H1 (cell line): ENCODE measurements at regions not wholly inside any gene's neighbourhood (a gene's known extent, or its start where the extent isn't known, plus 50 kb on each side); places are given as distances from the start of the nearest gene placed in this dataset.

Source experiments
- BCL11A ChIP-seq, 2 experiments: IDR thresholded peaks; one replicate each; pipeline ENCODE4 v1.6.1; 2011; ENCODE audit warnings: low read depth in 2 of 2, low read length in 2 of 2, mild to moderate bottlenecking in 2 of 2
- CHD1 ChIP-seq: IDR thresholded peaks from 2 replicates; pipeline ENCODE4 v1.6.1; 2012; ENCODE audit warnings: low read depth, low read length, improper control_type of control experiment
- E2F6 ChIP-seq: IDR thresholded peaks from 2 replicates; pipeline ENCODE4 v1.6.1; 2012; ENCODE audit warnings: inconsistent platforms
- SIRT6 ChIP-seq: IDR thresholded peaks from one replicate; pipeline ENCODE4 v1.7.1; 2012; ENCODE audit warnings: low read length, inconsistent platforms
- SP1 ChIP-seq: IDR thresholded peaks from 2 replicates; pipeline ENCODE4 v1.6.1; 2011; ENCODE audit warnings: low read depth, low read length
- SUZ12 ChIP-seq: fragments of 200-600 bp; sonication (generic); IDR thresholded peaks from 2 replicates; pipeline ENCODE4 v1.6.1; 2012; ENCODE audit warnings: mild to moderate bottlenecking, inconsistent platforms, low read length, moderate library complexity, mixed read lengths
- TAF7 ChIP-seq: optimal IDR thresholded peaks from 2 replicates; pipeline ENCODE3; 2011; ENCODE audit warnings: low read depth, mild to moderate bottlenecking, inconsistent platforms, low read length, moderate library complexity, borderline replicate concordance
- TF ChIP-seq, protein P1 (sequence below): fragments of 300-600 bp; sonication (generic); IDR thresholded peaks from 2 replicates; pipeline ENCODE4 v1.7.1; 2012; ENCODE audit warnings: low read length, moderate library complexity, mild to moderate bottlenecking, inconsistent platforms; ENCODE audit not compliant: insufficient replicate concordance
- TF ChIP-seq, protein P2 (sequence below): IDR thresholded peaks from 2 replicates; pipeline ENCODE4 v1.6.1; 2011; ENCODE audit warnings: low read depth, mild to moderate bottlenecking, low read length; ENCODE audit not compliant: insufficient read depth

- TF ChIP-seq, protein P1, sequence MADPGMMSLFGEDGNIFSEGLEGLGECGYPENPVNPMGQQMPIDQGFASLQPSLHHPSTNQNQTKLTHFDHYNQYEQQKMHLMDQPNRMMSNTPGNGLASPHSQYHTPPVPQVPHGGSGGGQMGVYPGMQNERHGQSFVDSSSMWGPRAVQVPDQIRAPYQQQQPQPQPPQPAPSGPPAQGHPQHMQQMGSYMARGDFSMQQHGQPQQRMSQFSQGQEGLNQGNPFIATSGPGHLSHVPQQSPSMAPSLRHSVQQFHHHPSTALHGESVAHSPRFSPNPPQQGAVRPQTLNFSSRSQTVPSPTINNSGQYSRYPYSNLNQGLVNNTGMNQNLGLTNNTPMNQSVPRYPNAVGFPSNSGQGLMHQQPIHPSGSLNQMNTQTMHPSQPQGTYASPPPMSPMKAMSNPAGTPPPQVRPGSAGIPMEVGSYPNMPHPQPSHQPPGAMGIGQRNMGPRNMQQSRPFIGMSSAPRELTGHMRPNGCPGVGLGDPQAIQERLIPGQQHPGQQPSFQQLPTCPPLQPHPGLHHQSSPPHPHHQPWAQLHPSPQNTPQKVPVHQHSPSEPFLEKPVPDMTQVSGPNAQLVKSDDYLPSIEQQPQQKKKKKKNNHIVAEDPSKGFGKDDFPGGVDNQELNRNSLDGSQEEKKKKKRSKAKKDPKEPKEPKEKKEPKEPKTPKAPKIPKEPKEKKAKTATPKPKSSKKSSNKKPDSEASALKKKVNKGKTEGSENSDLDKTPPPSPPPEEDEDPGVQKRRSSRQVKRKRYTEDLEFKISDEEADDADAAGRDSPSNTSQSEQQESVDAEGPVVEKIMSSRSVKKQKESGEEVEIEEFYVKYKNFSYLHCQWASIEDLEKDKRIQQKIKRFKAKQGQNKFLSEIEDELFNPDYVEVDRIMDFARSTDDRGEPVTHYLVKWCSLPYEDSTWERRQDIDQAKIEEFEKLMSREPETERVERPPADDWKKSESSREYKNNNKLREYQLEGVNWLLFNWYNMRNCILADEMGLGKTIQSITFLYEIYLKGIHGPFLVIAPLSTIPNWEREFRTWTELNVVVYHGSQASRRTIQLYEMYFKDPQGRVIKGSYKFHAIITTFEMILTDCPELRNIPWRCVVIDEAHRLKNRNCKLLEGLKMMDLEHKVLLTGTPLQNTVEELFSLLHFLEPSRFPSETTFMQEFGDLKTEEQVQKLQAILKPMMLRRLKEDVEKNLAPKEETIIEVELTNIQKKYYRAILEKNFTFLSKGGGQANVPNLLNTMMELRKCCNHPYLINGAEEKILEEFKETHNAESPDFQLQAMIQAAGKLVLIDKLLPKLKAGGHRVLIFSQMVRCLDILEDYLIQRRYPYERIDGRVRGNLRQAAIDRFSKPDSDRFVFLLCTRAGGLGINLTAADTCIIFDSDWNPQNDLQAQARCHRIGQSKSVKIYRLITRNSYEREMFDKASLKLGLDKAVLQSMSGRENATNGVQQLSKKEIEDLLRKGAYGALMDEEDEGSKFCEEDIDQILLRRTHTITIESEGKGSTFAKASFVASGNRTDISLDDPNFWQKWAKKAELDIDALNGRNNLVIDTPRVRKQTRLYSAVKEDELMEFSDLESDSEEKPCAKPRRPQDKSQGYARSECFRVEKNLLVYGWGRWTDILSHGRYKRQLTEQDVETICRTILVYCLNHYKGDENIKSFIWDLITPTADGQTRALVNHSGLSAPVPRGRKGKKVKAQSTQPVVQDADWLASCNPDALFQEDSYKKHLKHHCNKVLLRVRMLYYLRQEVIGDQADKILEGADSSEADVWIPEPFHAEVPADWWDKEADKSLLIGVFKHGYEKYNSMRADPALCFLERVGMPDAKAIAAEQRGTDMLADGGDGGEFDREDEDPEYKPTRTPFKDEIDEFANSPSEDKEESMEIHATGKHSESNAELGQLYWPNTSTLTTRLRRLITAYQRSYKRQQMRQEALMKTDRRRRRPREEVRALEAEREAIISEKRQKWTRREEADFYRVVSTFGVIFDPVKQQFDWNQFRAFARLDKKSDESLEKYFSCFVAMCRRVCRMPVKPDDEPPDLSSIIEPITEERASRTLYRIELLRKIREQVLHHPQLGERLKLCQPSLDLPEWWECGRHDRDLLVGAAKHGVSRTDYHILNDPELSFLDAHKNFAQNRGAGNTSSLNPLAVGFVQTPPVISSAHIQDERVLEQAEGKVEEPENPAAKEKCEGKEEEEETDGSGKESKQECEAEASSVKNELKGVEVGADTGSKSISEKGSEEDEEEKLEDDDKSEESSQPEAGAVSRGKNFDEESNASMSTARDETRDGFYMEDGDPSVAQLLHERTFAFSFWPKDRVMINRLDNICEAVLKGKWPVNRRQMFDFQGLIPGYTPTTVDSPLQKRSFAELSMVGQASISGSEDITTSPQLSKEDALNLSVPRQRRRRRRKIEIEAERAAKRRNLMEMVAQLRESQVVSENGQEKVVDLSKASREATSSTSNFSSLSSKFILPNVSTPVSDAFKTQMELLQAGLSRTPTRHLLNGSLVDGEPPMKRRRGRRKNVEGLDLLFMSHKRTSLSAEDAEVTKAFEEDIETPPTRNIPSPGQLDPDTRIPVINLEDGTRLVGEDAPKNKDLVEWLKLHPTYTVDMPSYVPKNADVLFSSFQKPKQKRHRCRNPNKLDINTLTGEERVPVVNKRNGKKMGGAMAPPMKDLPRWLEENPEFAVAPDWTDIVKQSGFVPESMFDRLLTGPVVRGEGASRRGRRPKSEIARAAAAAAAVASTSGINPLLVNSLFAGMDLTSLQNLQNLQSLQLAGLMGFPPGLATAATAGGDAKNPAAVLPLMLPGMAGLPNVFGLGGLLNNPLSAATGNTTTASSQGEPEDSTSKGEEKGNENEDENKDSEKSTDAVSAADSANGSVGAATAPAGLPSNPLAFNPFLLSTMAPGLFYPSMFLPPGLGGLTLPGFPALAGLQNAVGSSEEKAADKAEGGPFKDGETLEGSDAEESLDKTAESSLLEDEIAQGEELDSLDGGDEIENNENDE, result no peak
- no peak for TF ChIP-seq TAF7
- no peak for TF ChIP-seq CHD1
- TF ChIP-seq SUZ12, result no peak
- TF ChIP-seq, protein P2, sequence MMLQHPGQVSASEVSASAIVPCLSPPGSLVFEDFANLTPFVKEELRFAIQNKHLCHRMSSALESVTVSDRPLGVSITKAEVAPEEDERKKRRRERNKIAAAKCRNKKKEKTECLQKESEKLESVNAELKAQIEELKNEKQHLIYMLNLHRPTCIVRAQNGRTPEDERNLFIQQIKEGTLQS, result no peak
- TF ChIP-seq SP1, result 0 out of 2 replicates have a peak, but pooled peaks have one; percentile 42
- TF ChIP-seq BCL11A (IDR thresholded peaks at IDR 0.05; ENCODE audit: low read depth in 2 of 2, low read length in 2 of 2), result no peak
- TF ChIP-seq E2F6, result no peak
- no peak for TF ChIP-seq SIRT6
These were observed 223.0 kb downstream of the COX18 start (continued) for GRCh38 chr4:72846280-72847111.
